ENCODE measurements at regions not wholly inside any gene's neighbourhood (a gene's known extent, or its start where the extent isn't known, plus 50 kb on each side); places are given as distances from the start of the nearest gene placed in this dataset.

DNA sequence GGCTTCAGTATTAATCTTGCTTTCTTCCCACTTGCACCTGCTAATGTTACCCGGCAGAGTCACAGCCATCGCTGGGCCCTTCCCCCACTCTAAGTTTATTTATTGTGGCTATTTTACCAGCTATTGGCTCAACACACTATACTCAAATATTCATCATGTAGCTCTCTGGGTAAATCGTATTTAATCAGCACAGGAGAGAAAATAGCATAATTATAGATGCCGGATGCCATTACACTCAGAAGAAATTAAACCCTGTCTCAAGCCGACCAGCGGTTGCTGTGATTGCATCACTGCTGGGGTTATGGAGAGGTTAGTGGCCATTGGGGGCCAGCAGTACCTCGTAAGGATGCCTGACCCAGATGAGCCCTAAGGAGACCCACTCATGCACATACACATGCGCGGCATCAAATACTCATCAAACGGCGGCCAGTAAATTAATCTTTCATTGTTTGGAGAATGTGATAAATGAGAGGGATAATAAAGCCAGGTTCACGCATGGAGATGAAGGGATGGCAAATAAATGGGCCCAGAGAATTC lies 269.5 kb upstream of the ZFHX3 start:
- H3K36me3 ChIP-seq (replicated peaks; ENCODE audit: insufficient read depth, low read depth): no peaks in the 10 kb centered on the region
- H2AFZ ChIP-seq: no peak overlapping the region
- WGBS (ENCODE audit: low lambda C conversion rate, missing lambda C conversion rate): 93% methylated on average over 12 of the region's 12 CpGs
- no peaks in the 10 kb centered on the region for H3K79me2 ChIP-seq
- no peaks in the 10 kb centered on the region for H3K27me3 ChIP-seq
- no peak overlapping the region for H3K4me2 ChIP-seq
- no peak overlapping the region for H3K4me3 ChIP-seq
- H3K9me2 ChIP-seq (replicated peaks; ENCODE audit: insufficient read depth): no peaks in the 10 kb centered on the region
- no peaks in the 10 kb centered on the region for H3K9me3 ChIP-seq (ENCODE audit: low read depth)
- H3K27ac ChIP-seq: no peak overlapping the region
- no peaks in the 10 kb centered on the region for H3K4me1 ChIP-seq (ENCODE audit: insufficient read depth)
- DNase-seq (ENCODE audit: low spot score): no peak
- no peak for TF ChIP-seq EZH2 (IDR thresholded peaks at IDR 0.05; ENCODE audit: borderline replicate concordance)
- TF ChIP-seq EZH2phosphoT487 (IDR thresholded peaks at IDR 0.05; ENCODE audit: low read depth, severe bottlenecking, unreplicated experiment): no peak
- TF ChIP-seq, protein P1, sequence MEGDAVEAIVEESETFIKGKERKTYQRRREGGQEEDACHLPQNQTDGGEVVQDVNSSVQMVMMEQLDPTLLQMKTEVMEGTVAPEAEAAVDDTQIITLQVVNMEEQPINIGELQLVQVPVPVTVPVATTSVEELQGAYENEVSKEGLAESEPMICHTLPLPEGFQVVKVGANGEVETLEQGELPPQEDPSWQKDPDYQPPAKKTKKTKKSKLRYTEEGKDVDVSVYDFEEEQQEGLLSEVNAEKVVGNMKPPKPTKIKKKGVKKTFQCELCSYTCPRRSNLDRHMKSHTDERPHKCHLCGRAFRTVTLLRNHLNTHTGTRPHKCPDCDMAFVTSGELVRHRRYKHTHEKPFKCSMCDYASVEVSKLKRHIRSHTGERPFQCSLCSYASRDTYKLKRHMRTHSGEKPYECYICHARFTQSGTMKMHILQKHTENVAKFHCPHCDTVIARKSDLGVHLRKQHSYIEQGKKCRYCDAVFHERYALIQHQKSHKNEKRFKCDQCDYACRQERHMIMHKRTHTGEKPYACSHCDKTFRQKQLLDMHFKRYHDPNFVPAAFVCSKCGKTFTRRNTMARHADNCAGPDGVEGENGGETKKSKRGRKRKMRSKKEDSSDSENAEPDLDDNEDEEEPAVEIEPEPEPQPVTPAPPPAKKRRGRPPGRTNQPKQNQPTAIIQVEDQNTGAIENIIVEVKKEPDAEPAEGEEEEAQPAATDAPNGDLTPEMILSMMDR (IDR thresholded peaks at IDR 0.05; ENCODE audit: poor library complexity): no peak
- no peaks in the 10 kb centered on the region for H4K20me1 ChIP-seq (ENCODE audit: insufficient read depth, poor library complexity, severe bottlenecking)

DNA sequence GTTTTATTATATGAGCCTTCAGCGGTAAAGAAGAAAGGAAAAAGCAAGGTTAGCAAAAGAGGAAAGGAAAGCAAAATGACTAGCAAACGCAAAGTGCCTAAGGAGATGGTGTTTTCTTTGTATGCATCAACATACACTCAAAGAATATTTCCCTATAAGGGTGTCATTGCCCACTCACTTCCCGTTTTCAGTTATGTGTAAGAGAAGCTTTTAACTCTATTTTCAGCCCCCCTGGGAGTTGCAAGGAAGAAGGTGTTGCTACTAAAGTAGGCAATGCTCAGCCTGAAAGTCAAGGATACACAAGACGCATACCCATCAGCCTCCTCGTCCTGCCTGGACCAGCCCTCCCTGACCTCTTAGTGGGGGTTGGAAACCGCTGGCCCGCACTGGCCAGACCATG lies 267.7 kb upstream of the ZFHX3 start:
- H3K9me3 ChIP-seq (ENCODE audit: low read depth): no peaks in the 10 kb centered on the region
- no peaks in the 10 kb centered on the region for H3K36me3 ChIP-seq (replicated peaks; ENCODE audit: insufficient read depth, low read depth)
- no peak for DNase-seq (ENCODE audit: low spot score)
- no peak overlapping the region for H3K4me3 ChIP-seq
- TF ChIP-seq, protein P1 (IDR thresholded peaks at IDR 0.05; ENCODE audit: poor library complexity): no peak
- TF ChIP-seq EZH2phosphoT487 (IDR thresholded peaks at IDR 0.05; ENCODE audit: low read depth, severe bottlenecking, unreplicated experiment): no peak
- TF ChIP-seq EZH2 (IDR thresholded peaks at IDR 0.05; ENCODE audit: borderline replicate concordance): no peak
- no peaks in the 10 kb centered on the region for H3K79me2 ChIP-seq
- no peak overlapping the region for H3K4me2 ChIP-seq
- no peaks in the 10 kb centered on the region for H3K4me1 ChIP-seq (ENCODE audit: insufficient read depth)
- H3K27ac ChIP-seq: no peak overlapping the region
- H3K9me2 ChIP-seq (replicated peaks; ENCODE audit: insufficient read depth): no peaks in the 10 kb centered on the region
- H2AFZ ChIP-seq: no peak overlapping the region
- no peaks in the 10 kb centered on the region for H3K27me3 ChIP-seq
- H4K20me1 ChIP-seq (ENCODE audit: insufficient read depth, poor library complexity, severe bottlenecking): no peaks in the 10 kb centered on the region
- WGBS (ENCODE audit: low lambda C conversion rate, missing lambda C conversion rate): 85% methylated on average over 7 of the region's 7 CpGs

- no peak for TF ChIP-seq EZH2 (IDR thresholded peaks at IDR 0.05; ENCODE audit: borderline replicate concordance)
- TF ChIP-seq, protein P1 (IDR thresholded peaks at IDR 0.05; ENCODE audit: poor library complexity): no peak
- no peak for TF ChIP-seq EZH2phosphoT487 (IDR thresholded peaks at IDR 0.05; ENCODE audit: low read depth, severe bottlenecking, unreplicated experiment)
- no peak overlapping the region for H2AFZ ChIP-seq
- H3K4me3 ChIP-seq: no peak overlapping the region
These were observed 266.0 kb upstream of the ZFHX3 start for GRCh38 chr16:73313950-73314349.

More at GRCh38 chr16:73313950-73314349, 266.0 kb upstream of the ZFHX3 start:
- Histone ChIP-seq H3K79me2 (no peaks in the 10 kb centered on the region), H3K4me2 (no peak overlapping the region), H3K27ac (no peak overlapping the region), H3K27me3 (no peaks in the 10 kb centered on the region), H3K9me3 (ENCODE audit: low read depth) (no peaks in the 10 kb centered on the region), H4K20me1 (ENCODE audit: insufficient read depth, poor library complexity, severe bottlenecking) (no peaks in the 10 kb centered on the region), H3K4me1 (ENCODE audit: insufficient read depth) (no peaks in the 10 kb centered on the region), H3K36me3 (replicated peaks; ENCODE audit: insufficient read depth, low read depth) (no peaks in the 10 kb centered on the region), H3K9me2 (replicated peaks; ENCODE audit: insufficient read depth) (no peaks in the 10 kb centered on the region)
- WGBS (ENCODE audit: low lambda C conversion rate, missing lambda C conversion rate): 100% methylated on average over 2 of the region's 2 CpGs
- DNase-seq (ENCODE audit: low spot score): no peak
